Breast epithelium (tissue), 3 donors: ENCODE measurements at regions not wholly inside any gene's neighbourhood (a gene's known extent, or its start where the extent isn't known, plus 50 kb on each side); places are given as distances from the start of the nearest gene placed in this dataset.

Experiments used
- CTCF ChIP-seq, 3 donors: fragments of 450-650 bp; IDR thresholded peaks; one replicate each; pipeline ENCODE4 v1.5.1; 2016 to 2017; ENCODE audit warnings: antibody characterized with exemption in 3 of 3, mild to moderate bottlenecking in 3 of 3, moderate library complexity in 3 of 3
- POLR2A ChIP-seq: fragments of 450-650 bp; IDR thresholded peaks from one replicate; pipeline ENCODE4 v1.6.1; 2016; ENCODE audit warnings: antibody characterized with exemption, mild to moderate bottlenecking, moderate library complexity
- POLR2AphosphoS5 ChIP-seq, 3 donors: sonication (generic); formaldehyde crosslinking; IDR thresholded peaks; one replicate each; pipeline ENCODE4 v1.6.1; 2017; ENCODE audit warnings: antibody characterized with exemption in 3 of 3

GRCh38 chr2:150043172-150043500 is 444.3 kb downstream of the RND3 start:
- TF ChIP-seq CTCF (IDR thresholded peaks at IDR 0.05) (no peak), POLR2A (no peak), POLR2AphosphoS5 (IDR thresholded peaks at IDR 0.05) (no peak)
